AG04449 (cell line): ENCODE measurements at regions not wholly inside any gene's neighbourhood (a gene's known extent, or its start where the extent isn't known, plus 50 kb on each side); places are given as distances from the start of the nearest gene placed in this dataset.

ENCODE experiments used
- CTCF ChIA-PET: fragments of 350-600 bp; formaldehyde crosslinking; extraction: SDS; loops from one replicate; lab custom pipeline; 2021; ENCODE audit warnings: antibody characterized with exemption; lab: Yijun Ruan, JAX
- POLR2A ChIA-PET: fragments of 400-600, 350-600 bp; formaldehyde crosslinking; extraction: SDS; loops from one replicate; lab custom pipeline; 2020; ENCODE audit warnings: antibody characterized with exemption, inconsistent platforms; lab: Yijun Ruan, JAX
- DNase-seq: peaks from one replicate; pipeline ENCODE4 v3.0.0-alpha.2; 2010; ENCODE audit warnings: low read depth, low spot score
- H3K4me3 ChIP-seq: 2 replicates; pipeline ENCODE4 v1.5.1; 2011; ENCODE audit warnings: low read depth, mild to moderate bottlenecking, control low read depth, low read length
- TF ChIP-seq, protein P1 (sequence below): IDR thresholded peaks from one replicate; pipeline ENCODE4 v1.5.1; 2011; ENCODE audit warnings: mild to moderate bottlenecking, moderate library complexity, low read length, control low read depth, inconsistent platforms; ENCODE audit not compliant: insufficient read depth; ENCODE audit errors: missing control alignments

GRCh38 chr2:19708776-19709175 lies 193.0 kb downstream of the TTC32 start:
- no peak for DNase-seq
- no peak overlapping the region for H3K4me3 ChIP-seq
- TF ChIP-seq, protein P1, sequence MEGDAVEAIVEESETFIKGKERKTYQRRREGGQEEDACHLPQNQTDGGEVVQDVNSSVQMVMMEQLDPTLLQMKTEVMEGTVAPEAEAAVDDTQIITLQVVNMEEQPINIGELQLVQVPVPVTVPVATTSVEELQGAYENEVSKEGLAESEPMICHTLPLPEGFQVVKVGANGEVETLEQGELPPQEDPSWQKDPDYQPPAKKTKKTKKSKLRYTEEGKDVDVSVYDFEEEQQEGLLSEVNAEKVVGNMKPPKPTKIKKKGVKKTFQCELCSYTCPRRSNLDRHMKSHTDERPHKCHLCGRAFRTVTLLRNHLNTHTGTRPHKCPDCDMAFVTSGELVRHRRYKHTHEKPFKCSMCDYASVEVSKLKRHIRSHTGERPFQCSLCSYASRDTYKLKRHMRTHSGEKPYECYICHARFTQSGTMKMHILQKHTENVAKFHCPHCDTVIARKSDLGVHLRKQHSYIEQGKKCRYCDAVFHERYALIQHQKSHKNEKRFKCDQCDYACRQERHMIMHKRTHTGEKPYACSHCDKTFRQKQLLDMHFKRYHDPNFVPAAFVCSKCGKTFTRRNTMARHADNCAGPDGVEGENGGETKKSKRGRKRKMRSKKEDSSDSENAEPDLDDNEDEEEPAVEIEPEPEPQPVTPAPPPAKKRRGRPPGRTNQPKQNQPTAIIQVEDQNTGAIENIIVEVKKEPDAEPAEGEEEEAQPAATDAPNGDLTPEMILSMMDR: no peak
- CTCF ChIA-PET: no interaction called here
- POLR2A ChIA-PET: no interaction called here

DNA sequence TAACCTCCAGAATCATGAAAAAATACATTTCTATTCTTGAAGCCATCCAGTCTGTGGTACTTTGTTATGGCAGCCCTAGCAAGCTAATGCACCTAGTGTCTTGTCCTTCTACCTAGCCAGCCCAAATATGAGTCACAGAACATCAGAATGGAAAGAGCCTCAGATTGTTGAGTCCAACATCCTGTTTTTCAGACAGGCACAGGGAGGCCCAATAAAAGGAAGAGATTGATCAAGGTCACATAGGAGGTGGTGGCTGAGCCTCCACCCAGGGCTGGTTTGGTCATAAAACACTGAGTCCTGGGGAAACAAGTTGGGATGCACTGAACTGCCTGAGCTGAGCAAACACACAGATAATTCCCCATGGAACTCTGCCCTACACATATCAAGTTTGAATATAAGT lies 195.5 kb downstream of the TTC32 start:
- ChIA-PET CTCF (interaction anchor here (1.2 to 1.3 kb wide), 2 partner anchors 9 to 17 kb away, joined by 3 read pairs; no protein-coding TSS in a partner anchor), POLR2A (no interaction called here)

DNA sequence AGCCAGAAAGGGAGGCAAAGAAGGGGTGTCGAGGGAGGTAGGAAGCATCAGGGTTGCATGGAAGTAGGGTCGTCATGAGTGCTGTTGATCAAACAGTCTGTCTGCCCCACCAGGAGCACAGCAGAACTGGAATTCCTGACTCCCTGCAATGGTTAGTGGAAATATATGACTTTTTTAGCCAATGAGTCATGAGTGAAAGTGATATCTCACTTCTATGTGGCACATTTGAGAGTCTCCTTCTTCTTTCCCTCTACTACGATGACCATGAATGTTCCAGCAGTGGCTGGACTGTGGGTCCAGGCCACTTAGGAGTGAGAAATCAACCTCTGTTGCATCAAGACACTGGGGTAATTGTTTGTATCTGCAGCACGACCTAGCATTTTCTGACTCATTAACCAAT lies 199.5 kb downstream of the TTC32 start:
- CTCF ChIA-PET: no interaction called here
- no peak for DNase-seq
- no peak overlapping the region for H3K4me3 ChIP-seq
- POLR2A ChIA-PET: no interaction called here
- TF ChIP-seq, protein P1: no peak

More for the DNA sequence above, 195.5 kb downstream of the TTC32 start:
- TF ChIP-seq, protein P1: no peak
- no peak overlapping the region for H3K4me3 ChIP-seq
- DNase-seq: no peak

DNA sequence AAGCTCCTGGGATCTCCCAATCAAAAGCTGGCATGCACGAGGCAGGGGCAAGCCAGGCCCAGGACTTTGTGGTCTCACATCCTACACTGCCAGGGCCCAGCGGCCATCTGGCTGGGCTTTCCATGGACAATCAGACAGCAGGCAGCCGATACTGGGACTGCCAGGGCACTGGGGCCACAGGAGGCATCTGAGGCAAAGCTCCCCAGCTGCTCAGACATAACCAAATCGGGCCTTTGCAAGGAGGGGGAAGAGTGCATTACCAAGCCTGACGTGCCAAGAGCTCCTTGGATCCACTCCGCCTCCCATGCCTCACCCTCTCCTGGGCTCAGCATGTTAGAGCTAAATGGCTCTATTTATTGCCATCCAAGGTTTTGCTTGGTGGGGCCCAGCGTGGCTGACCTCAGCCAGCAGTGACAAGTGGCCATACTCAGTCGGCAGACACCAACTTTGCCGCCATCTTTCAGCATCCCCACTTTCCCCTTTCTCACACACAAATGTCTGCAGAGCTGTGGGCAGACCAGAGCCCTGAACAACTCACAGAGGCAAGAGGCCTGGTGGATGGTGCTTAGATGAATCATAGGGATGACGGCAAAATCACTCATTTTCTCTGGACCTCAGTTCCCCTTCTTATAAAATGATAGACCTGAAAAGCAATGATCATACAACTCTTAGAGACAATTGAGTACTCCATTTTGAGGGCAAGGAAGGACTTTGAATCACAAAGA lies 200.8 kb downstream of the TTC32 start:
- POLR2A ChIA-PET: no interaction called here
- H3K4me3 ChIP-seq: no peak overlapping the region
- CTCF ChIA-PET: interaction anchor here (0.9 kb wide), 1 partner anchor 27 kb away, joined by 3 read pairs; no protein-coding TSS in a partner anchor
- TF ChIP-seq, protein P1: no peak
- no peak for DNase-seq

GRCh38 chr2:19697131-19697530 lies 204.7 kb downstream of the TTC32 start:
- POLR2A ChIA-PET: no interaction called here
- H3K4me3 ChIP-seq: no peak overlapping the region
- no peak for DNase-seq
- CTCF ChIA-PET: no interaction called here
- TF ChIP-seq, protein P1: no peak

GRCh38 chr2:19695706-19696105 lies 206.1 kb downstream of the TTC32 start:
- no peak overlapping the region for H3K4me3 ChIP-seq
- ChIA-PET POLR2A (no interaction called here), CTCF (no interaction called here)
- TF ChIP-seq, protein P1: no peak
- no peak for DNase-seq
